H1 (cell line): ENCODE measurements at regions not wholly inside any gene's neighbourhood (a gene's known extent, or its start where the extent isn't known, plus 50 kb on each side); places are given as distances from the start of the nearest gene placed in this dataset.

Source experiments
- CTCF ChIA-PET: fragments of 300-600 bp; sonication (Branson Sonifier 250); formaldehyde crosslinking; loops from one replicate; lab custom pipeline; 2021; ENCODE audit not compliant: partially characterized antibody; lab: Charles Lee
- POLR2A ChIA-PET: fragments of 300-600 bp; sonication (Branson Sonifier 250); formaldehyde crosslinking; loops from one replicate; lab custom pipeline; 2021; ENCODE audit warnings: inconsistent platforms; ENCODE audit not compliant: partially characterized antibody; lab: Charles Lee
- DNase-seq, 2 experiments: peaks; one replicate each; pipeline versions ENCODE4 v3.0.0 to v3.0.0-alpha.2; 2010 to 2022; ENCODE audit warnings: low spot score in 2 of 2, low read depth in 1 of 2, mixed read lengths in 1 of 2
- FAIRE-seq: peaks from 2 replicates; lab custom pipeline; 2011; peaks lifted over from hg19 to GRCh38; lab: Jason Lieb, UNC
- H2AFZ ChIP-seq: 2 replicates; pipeline ENCODE4 v1.8.1; 2012; ENCODE audit warnings: low read length, inconsistent platforms
- H2AK5ac ChIP-seq: 2 replicates; pipeline ENCODE4 v1.6.1; 2013; ENCODE audit warnings: low read depth, low read length
- H2BK120ac ChIP-seq: replicated peaks from 2 replicates; pipeline ENCODE3; 2013; ENCODE audit warnings: low read depth, low read length, inconsistent platforms
- H2BK12ac ChIP-seq: 2 replicates; pipeline ENCODE4 v1.6.1; 2013; ENCODE audit warnings: low read depth, low read length
- H2BK15ac ChIP-seq: 2 replicates; pipeline ENCODE4 v1.6.1; 2013; ENCODE audit warnings: low read length
- H2BK20ac ChIP-seq: 2 replicates; pipeline ENCODE4 v1.6.1; 2013; ENCODE audit warnings: low read length
- H2BK5ac ChIP-seq: 2 replicates; pipeline ENCODE4 v1.6.1; 2013; ENCODE audit warnings: low read depth, low read length
- H3K14ac ChIP-seq: 2 replicates; pipeline ENCODE4 v1.6.1; 2013; ENCODE audit warnings: inconsistent platforms; ENCODE audit not compliant: insufficient read length
- H3K18ac ChIP-seq: 2 replicates; pipeline ENCODE4 v1.6.1; 2013; ENCODE audit warnings: low read length; ENCODE audit errors: extremely low read depth
- H3K23ac ChIP-seq: 2 replicates; pipeline ENCODE4 v1.6.1; 2013; ENCODE audit warnings: inconsistent platforms; ENCODE audit not compliant: insufficient read length
- H3K23me2 ChIP-seq: 2 replicates; pipeline ENCODE4 v1.6.1; 2013; ENCODE audit warnings: low read depth, low read length
- H3K27ac ChIP-seq: 2 replicates; pipeline ENCODE4 v1.6.1; 2011; ENCODE audit warnings: low read depth, low read length, inconsistent platforms
- H3K27me3 ChIP-seq, 4 experiments: replicated peaks in 1 of 4; 1 replicate in 1 of 4; 2 replicates in 3 of 4; pipeline versions ENCODE4 v1.6.1 to v1.8.1; 2011 to 2013; ENCODE audit warnings: low read length in 3 of 4, mild to moderate bottlenecking in 3 of 4, inconsistent platforms in 2 of 4, mixed read lengths in 2 of 4, moderate library complexity in 1 of 4; ENCODE audit not compliant: control insufficient read depth in 3 of 4, insufficient read depth in 3 of 4; ENCODE audit errors: extremely low read depth in 1 of 4
- H3K36me3 ChIP-seq, 4 experiments: 2 replicates each; pipeline versions ENCODE4 v1.6.1 to v1.8.1; 2011 to 2013; ENCODE audit warnings: mild to moderate bottlenecking in 4 of 4, low read length in 3 of 4, moderate library complexity in 2 of 4, control low read depth in 1 of 4, inconsistent platforms in 1 of 4; ENCODE audit not compliant: insufficient read depth in 4 of 4, control insufficient read depth in 2 of 4
- H3K4ac ChIP-seq: replicated peaks from 2 replicates; pipeline ENCODE3; 2013; ENCODE audit warnings: low read length, low read depth, mixed read lengths, inconsistent platforms; ENCODE audit not compliant: insufficient read length
- H3K4me1 ChIP-seq, 4 experiments: replicated peaks in 1 of 4; 1 replicate in 1 of 4; 2 replicates in 3 of 4; pipeline versions ENCODE4 v1.6.1 to v1.8.1; 2011 to 2013; ENCODE audit warnings: low read length in 3 of 4, inconsistent platforms in 2 of 4, mixed read lengths in 1 of 4; ENCODE audit not compliant: insufficient read depth in 4 of 4, control insufficient read depth in 3 of 4
- H3K4me2 ChIP-seq, 2 experiments: 2 replicates each; pipeline versions ENCODE4 v1.6.1 to v1.8.1; 2011 to 2013; ENCODE audit warnings: low read depth in 2 of 2, low read length in 2 of 2, control low read depth in 1 of 2, inconsistent platforms in 1 of 2, mild to moderate bottlenecking in 1 of 2; ENCODE audit not compliant: insufficient read depth in 1 of 2
- H3K4me3 ChIP-seq, 4 experiments: fragments of 200-600, 300-600 bp in 1 of 4; sonication (generic), shearing (Covaris generic), sonication (Bioruptor Twin) in 1 of 4; 2 replicates each; pipeline versions ENCODE4 v1.5.1 to v1.8.1; 2011 to 2016; ENCODE audit warnings: low read length in 4 of 4, low read depth in 3 of 4, control low read depth in 2 of 4, inconsistent platforms in 2 of 4, mild to moderate bottlenecking in 2 of 4, mixed read lengths in 1 of 4, moderate library complexity in 1 of 4; ENCODE audit not compliant: insufficient read depth in 2 of 4; ENCODE audit errors: extremely low read depth in 1 of 4
- H3K56ac ChIP-seq: replicated peaks from 2 replicates; pipeline ENCODE3; 2013; ENCODE audit warnings: low read depth, mild to moderate bottlenecking, mixed read lengths, low read length, inconsistent platforms; ENCODE audit not compliant: insufficient read length
- H3K79me1 ChIP-seq: 2 replicates; pipeline ENCODE4 v1.6.1; 2013; ENCODE audit warnings: low read depth, low read length, control low read depth
- H3K79me2 ChIP-seq, 2 experiments: 2 replicates each; pipeline versions ENCODE4 v1.6.1 to v1.8.1; 2012 to 2013; ENCODE audit warnings: low read length in 2 of 2, mild to moderate bottlenecking in 2 of 2, inconsistent platforms in 1 of 2; ENCODE audit not compliant: insufficient read depth in 2 of 2, control insufficient read depth in 1 of 2
- H3K9ac ChIP-seq, 4 experiments: replicated peaks in 1 of 4; 1 replicate in 1 of 4; 2 replicates in 3 of 4; pipeline versions ENCODE4 v1.6.1 to v1.8.1; 2011 to 2013; ENCODE audit warnings: low read depth in 3 of 4, low read length in 3 of 4, control low read depth in 2 of 4, mild to moderate bottlenecking in 2 of 4, moderate library complexity in 2 of 4, inconsistent platforms in 1 of 4; ENCODE audit errors: extremely low read depth in 1 of 4
- H3K9me3 ChIP-seq, 2 experiments: 2 replicates each; pipeline versions ENCODE4 v1.6.1 to v1.8.1; 2012 to 2013; ENCODE audit warnings: mild to moderate bottlenecking in 2 of 2, moderate library complexity in 2 of 2, control low read depth in 1 of 2, inconsistent platforms in 1 of 2, low read depth in 1 of 2, low read length in 1 of 2, mixed read lengths in 1 of 2; ENCODE audit not compliant: insufficient read depth in 2 of 2
- H4K20me1 ChIP-seq, 2 experiments: replicated peaks in 1 of 2; 2 replicates each; pipeline versions ENCODE3 to v1.8.1; 2011 to 2013; ENCODE audit warnings: inconsistent platforms in 2 of 2, low read length in 2 of 2, mild to moderate bottlenecking in 1 of 2; ENCODE audit not compliant: insufficient read depth in 2 of 2, control insufficient read depth in 1 of 2
- H4K5ac ChIP-seq: 2 replicates; pipeline ENCODE4 v1.6.1; 2013; ENCODE audit warnings: low read length, low read depth, mixed read lengths, inconsistent platforms; ENCODE audit not compliant: insufficient read length
- H4K8ac ChIP-seq: 2 replicates; pipeline ENCODE4 v1.8.0; 2013; ENCODE audit warnings: mild to moderate bottlenecking, moderate library complexity, low read length, inconsistent platforms; ENCODE audit not compliant: insufficient read depth; ENCODE audit errors: extremely low read depth
- H4K91ac ChIP-seq: replicated peaks from 2 replicates; pipeline ENCODE3; 2013; ENCODE audit warnings: low read length, mixed read lengths, inconsistent platforms; ENCODE audit not compliant: insufficient read length
- CBX8 ChIP-seq: fragments of 300-800, 300-1000 bp; sonication (generic); IDR thresholded peaks from 2 replicates; pipeline ENCODE4 v1.7.1; 2016; ENCODE audit warnings: low read depth, low read length, borderline replicate concordance
- CHD2 ChIP-seq: IDR thresholded peaks from 2 replicates; pipeline ENCODE4 v1.6.1; 2012; ENCODE audit warnings: low read length, improper control_type of control experiment
- NRF1 ChIP-seq: IDR thresholded peaks from 2 replicates; pipeline ENCODE4 v1.6.1; 2011; ENCODE audit warnings: mild to moderate bottlenecking, low read depth, low read length, improper control_type of control experiment
- RAD21 ChIP-seq, 2 experiments: IDR thresholded peaks in 1 of 2; conservative IDR thresholded peaks in 1 of 2; 2 replicates each; pipeline ENCODE4 v1.6.1; 2011; ENCODE audit warnings: low read depth in 2 of 2, low read length in 2 of 2, improper control_type of control experiment in 1 of 2, inconsistent platforms in 1 of 2, mild to moderate bottlenecking in 1 of 2, moderate library complexity in 1 of 2
- RBBP5 ChIP-seq: IDR thresholded peaks from 2 replicates; pipeline ENCODE4 v1.7.1; 2012; ENCODE audit warnings: low read depth, mild to moderate bottlenecking, inconsistent platforms, low read length, moderate library complexity, borderline replicate concordance
- RNF2 ChIP-seq: fragments of 200-900, 300-1000 bp; sonication (generic); IDR thresholded peaks from 2 replicates; pipeline ENCODE4 v1.7.1; 2016; ENCODE audit warnings: borderline replicate concordance, low read depth, mild to moderate bottlenecking, antibody characterized with exemption, low read length; ENCODE audit not compliant: poor library complexity, severe bottlenecking; ENCODE audit errors: missing control alignments
- SIN3A ChIP-seq, 2 experiments: IDR thresholded peaks in 1 of 2; conservative IDR thresholded peaks in 1 of 2; 2 replicates each; pipeline ENCODE4 v1.6.1; 2011 to 2012; ENCODE audit warnings: low read length in 2 of 2, improper control_type of control experiment in 1 of 2, low read depth in 1 of 2, mild to moderate bottlenecking in 1 of 2
- TAF7 ChIP-seq: optimal IDR thresholded peaks from 2 replicates; pipeline ENCODE3; 2011; ENCODE audit warnings: low read depth, mild to moderate bottlenecking, inconsistent platforms, low read length, moderate library complexity, borderline replicate concordance
- ZNF274 ChIP-seq: IDR thresholded peaks from 2 replicates; pipeline ENCODE4 v1.7.0; 2012; ENCODE audit warnings: low read length, borderline replicate concordance; ENCODE audit errors: extremely low read depth
- WGBS, 2 experiments: shearing (Covaris generic) in 1 of 2; methylation state at CpG; one replicate each; pipeline versions ENCODE4 v1.1.6 to v1.1.7; 2013 to 2015; ENCODE audit warnings: low lambda C conversion rate in 2 of 2, mixed read lengths in 2 of 2, inconsistent platforms in 1 of 2, low coverage in 1 of 2, missing lambda C conversion rate in 1 of 2; ENCODE audit not compliant: insufficient replicate concordance in 2 of 2, insufficient coverage in 1 of 2, insufficient read length in 1 of 2; ENCODE audit errors: extremely low coverage in 1 of 2, missing lambda C conversion rate in 1 of 2; 5-methylcytosine and 5-hydroxymethylcytosine counted together

GRCh38 chr11:42093541-42093940, 634.1 kb upstream of the LRRC4C start:
- Histone ChIP-seq H3K14ac (no peak overlapping the region), H4K8ac (no peak overlapping the region), H3K4me3 (no peak overlapping the region), H3K18ac (no peak overlapping the region), H2BK12ac (no peak overlapping the region), H4K91ac (no peak overlapping the region), H3K56ac (no peak overlapping the region), H2BK120ac (no peak overlapping the region), H3K9ac (no peak overlapping the region), H3K4me1 (no peaks in the 10 kb centered on the region), H3K79me1 (no peaks in the 10 kb centered on the region), H3K4ac (no peak overlapping the region), H2BK20ac (no peak overlapping the region), H2BK5ac (no peak overlapping the region), H3K36me3 (no peaks in the 10 kb centered on the region), H3K23ac (no peak overlapping the region), H2BK15ac (no peak overlapping the region), H3K23me2 (no peaks in the 10 kb centered on the region), H4K5ac (no peak overlapping the region)
- ChIA-PET POLR2A (interaction anchor here (0.6 kb wide), 1 partner anchor 291 kb away, joined by 3 read pairs; no protein-coding TSS in a partner anchor), CTCF (no interaction called here)
- 89% methylated on average over 3 of the region's 3 CpGs; no CpG with 5 or more reads in 1 of the 2 experiments for WGBS, 2 experiments
- no peak for DNase-seq
- FAIRE-seq = no peak
- TF ChIP-seq SIN3A (conservative IDR thresholded peaks at IDR 0.05 in 1 of 2, IDR thresholded peaks at IDR 0.05 in 1 of 2; ENCODE audit: low read depth in 1 of 2, low read length in 2 of 2) (no peak), NRF1 (no peak), CBX8 (no peak), RBBP5 (no peak), CHD2 (no peak), ZNF274 (no peak), TAF7 (no peak), RAD21 (IDR thresholded peaks at IDR 0.05 in 1 of 2, conservative IDR thresholded peaks at IDR 0.05 in 1 of 2; ENCODE audit: low read depth in 2 of 2, low read length in 2 of 2) (no peak), RNF2 (no peak)
- TF ChIP-seq, all 59 proteins: peak for 0
- no peaks in the 10 kb centered on the region for H3K27me3 ChIP-seq
- H2AFZ ChIP-seq = no peak overlapping the region
- H3K9me3 ChIP-seq = peaks cover 13 to 14% of the 10 kb centered on the region in 2 experiments
- H3K79me2 ChIP-seq = no peaks in the 10 kb centered on the region
- H2AK5ac ChIP-seq = no peak overlapping the region
- no peaks in the 10 kb centered on the region for H4K20me1 ChIP-seq
- no peak overlapping the region for H3K27ac ChIP-seq
- no peak overlapping the region for H3K4me2 ChIP-seq
